GM10248 (cell line): ENCODE measurements at regions not wholly inside any gene's neighbourhood (a gene's known extent, or its start where the extent isn't known, plus 50 kb on each side); places are given as distances from the start of the nearest gene placed in this dataset.
"Not testable (repeated sequence)": the region's sequence is repeated elsewhere in the genome, so short reads cannot be mapped to it uniquely, and the experiment has no call there.

Experiments used
- CTCF ChIA-PET: fragments of 300-600 bp; sonication (Branson Sonifier 250); formaldehyde crosslinking; extraction: SDS; loops from one replicate; lab custom pipeline; 2021; ENCODE audit warnings: antibody characterized with exemption; lab: Yijun Ruan, JAX
- POLR2A ChIA-PET: fragments of 350-650 bp; sonication (Branson Sonifier 250); formaldehyde crosslinking; extraction: SDS; loops from one replicate; lab custom pipeline; 2020; ENCODE audit warnings: antibody characterized with exemption; lab: Yijun Ruan, JAX
- DNase-seq: peaks from one replicate; pipeline ENCODE4 v3.0.0; 2012; ENCODE audit errors: extremely low spot score
- TF ChIP-seq, protein P1 (sequence below): IDR thresholded peaks from 2 replicates; pipeline ENCODE4 v1.5.1; 2012; ENCODE audit warnings: mild to moderate bottlenecking, low read depth; ENCODE audit errors: extremely low read depth, missing control alignments, control extremely low read depth

DNA sequence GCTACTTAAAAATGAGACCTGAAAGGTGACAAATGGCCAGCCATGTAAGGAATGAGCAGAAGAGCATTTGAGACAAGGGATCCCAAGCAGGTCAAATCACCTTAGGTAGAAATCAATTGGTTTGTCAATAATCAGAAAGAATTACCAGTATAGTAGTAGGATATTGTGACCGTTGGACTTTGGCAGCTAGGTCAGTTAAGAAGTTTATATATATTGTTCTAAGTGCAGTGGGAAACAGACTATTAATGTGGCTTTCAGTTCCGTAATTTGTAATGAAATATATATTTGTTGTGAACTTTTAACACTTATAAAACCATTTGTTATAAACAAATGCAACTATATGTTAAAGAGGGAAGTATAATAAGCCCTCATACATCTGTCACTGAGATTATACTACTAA, 807.9 kb upstream of the SPRY2 start:
- DNase-seq = no peak
- POLR2A ChIA-PET = no interaction called here
- TF ChIP-seq, protein P1, sequence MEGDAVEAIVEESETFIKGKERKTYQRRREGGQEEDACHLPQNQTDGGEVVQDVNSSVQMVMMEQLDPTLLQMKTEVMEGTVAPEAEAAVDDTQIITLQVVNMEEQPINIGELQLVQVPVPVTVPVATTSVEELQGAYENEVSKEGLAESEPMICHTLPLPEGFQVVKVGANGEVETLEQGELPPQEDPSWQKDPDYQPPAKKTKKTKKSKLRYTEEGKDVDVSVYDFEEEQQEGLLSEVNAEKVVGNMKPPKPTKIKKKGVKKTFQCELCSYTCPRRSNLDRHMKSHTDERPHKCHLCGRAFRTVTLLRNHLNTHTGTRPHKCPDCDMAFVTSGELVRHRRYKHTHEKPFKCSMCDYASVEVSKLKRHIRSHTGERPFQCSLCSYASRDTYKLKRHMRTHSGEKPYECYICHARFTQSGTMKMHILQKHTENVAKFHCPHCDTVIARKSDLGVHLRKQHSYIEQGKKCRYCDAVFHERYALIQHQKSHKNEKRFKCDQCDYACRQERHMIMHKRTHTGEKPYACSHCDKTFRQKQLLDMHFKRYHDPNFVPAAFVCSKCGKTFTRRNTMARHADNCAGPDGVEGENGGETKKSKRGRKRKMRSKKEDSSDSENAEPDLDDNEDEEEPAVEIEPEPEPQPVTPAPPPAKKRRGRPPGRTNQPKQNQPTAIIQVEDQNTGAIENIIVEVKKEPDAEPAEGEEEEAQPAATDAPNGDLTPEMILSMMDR = no peak
- CTCF ChIA-PET = no interaction called here

DNA sequence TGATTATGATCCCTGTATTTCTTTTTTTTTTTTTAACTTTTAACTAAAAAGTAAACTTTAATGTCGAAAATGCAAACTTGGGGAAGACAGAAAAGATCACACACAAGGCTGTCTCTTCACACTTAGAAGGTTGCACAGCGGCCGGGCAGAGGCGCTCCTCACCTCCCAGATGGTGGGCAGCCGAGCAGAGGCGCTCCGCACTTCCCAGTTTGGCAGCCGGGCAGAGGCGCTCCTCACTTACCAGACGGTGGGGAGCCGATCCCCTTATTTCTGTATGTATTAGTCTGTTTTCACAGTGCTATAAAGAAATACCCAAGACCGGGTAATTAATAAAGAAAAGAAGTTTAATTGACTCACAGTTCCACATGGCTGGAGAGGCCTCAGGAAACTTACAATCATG, 805.6 kb upstream of the SPRY2 start:
- DNase-seq, CTCF ChIA-PET, POLR2A ChIA-PET: not testable (repeated sequence)

- TF ChIP-seq, protein P1 = no peak
- POLR2A ChIA-PET = no interaction called here
- DNase-seq = no peak
Measured at GRCh38 chr13:81142306-81142999, 801.5 kb upstream of the SPRY2 start.

DNA sequence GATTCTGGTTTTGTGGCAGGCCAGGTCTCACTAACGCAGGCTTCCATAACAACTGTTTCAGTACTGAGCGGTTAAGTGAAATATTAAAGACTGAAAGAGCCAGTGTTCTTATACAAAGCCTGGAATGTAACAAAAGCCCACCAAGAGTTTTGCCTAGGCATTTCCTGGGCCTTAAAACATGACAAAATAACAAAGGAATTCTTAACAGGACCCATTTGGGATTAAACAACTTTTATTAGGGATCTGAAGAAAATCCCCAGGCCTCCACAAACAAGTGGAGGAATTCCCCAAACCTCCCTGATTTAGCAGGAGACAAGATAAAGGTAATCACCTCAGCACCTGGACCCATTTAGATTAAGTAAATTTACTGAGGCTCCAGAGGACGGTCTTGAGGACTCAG, 799.7 kb upstream of the SPRY2 start:
- CTCF ChIA-PET = no interaction called here

More at GRCh38 chr13:81142306-81142999, 801.5 kb upstream of the SPRY2 start:
- CTCF ChIA-PET = no interaction called here

DNA sequence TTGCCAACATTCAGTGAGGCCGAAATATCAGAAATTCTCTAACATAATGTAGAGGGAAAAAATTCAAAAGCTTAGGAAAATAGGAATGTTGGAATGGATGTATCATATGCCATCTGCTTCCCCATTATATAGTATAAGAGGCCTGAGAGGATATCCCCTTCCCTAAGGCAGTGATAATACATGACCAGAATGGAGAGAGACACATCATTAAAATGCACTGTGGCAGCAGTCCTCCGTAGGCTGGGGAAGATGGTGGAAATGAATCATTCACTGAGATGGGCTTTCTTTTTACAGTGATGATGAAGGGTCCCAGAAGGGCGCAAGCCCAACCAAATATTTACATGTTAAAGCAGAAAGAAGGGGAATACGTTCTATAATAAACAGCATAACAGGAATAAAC, 799.1 kb upstream of the SPRY2 start:
- TF ChIP-seq, protein P1 = no peak
- ChIA-PET POLR2A (no interaction called here), CTCF (interaction anchor here (1.6 kb wide), 1 partner anchor 31 kb away, joined by 7 read pairs; no protein-coding TSS in a partner anchor)
- DNase-seq = no peak

More for the DNA sequence above, 799.7 kb upstream of the SPRY2 start:
- TF ChIP-seq, protein P1 = no peak
- DNase-seq = no peak
- POLR2A ChIA-PET = no interaction called here

DNA sequence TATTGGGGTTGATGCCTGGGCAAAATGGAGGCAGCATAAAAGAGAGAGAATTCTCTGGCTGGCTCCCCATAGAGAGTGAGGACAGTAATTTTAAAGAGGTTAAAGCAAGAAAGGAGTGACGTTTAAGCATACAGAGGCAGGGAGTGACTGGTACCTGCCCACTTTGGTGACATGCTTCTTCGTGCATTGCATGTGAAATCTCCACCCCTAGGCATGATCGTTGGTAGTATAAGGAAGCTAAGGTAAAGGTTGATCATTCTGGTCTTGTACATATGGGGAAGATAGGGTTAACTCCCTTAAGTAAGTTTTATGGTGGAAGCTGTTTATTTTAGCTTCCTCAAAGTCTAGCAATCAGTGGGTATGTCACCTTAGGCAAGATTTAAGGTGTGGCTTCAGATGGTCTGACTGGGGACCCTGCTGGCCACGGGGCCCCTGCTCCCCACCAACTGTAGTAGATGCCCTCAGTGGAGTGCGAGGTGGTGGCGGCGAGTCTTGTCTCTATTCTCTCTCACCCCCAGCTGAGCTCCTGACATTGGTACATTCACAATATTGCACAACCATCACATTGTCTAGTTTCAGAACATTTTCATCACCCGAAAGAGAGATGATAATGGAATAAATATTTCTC, 797.5 kb upstream of the SPRY2 start:
- CTCF ChIA-PET = interaction anchor here (0.8 to 1.6 kb wide), 3 partner anchors 9 to 33 kb away, joined by 3 to 7 read pairs (median 3); no protein-coding TSS in a partner anchor
- TF ChIP-seq, protein P1 = no peak
- POLR2A ChIA-PET = no interaction called here
- DNase-seq = no peak

DNA sequence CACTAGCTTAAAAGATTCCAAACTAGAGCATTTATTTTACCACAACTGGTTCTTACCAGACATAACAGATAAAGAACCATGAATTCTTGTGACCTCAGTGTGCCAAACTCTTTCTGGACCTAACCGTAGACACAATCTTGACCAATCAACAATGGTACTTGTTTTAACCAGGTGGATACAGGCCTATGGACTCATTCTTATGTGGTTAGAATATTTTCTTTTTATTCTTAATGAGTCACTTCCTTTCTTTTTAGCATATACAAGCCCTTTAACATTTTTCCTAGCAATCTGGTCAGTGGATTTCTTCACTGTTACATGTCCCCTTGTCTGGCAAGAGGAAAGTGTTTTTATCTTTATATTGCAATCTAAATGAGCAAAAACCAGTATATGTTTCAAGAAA, 792.1 kb upstream of the SPRY2 start:
- no peak for DNase-seq
- CTCF ChIA-PET = interaction anchor here (1.0 kb wide), 1 partner anchor 23 kb away, joined by 3 read pairs; no protein-coding TSS in a partner anchor
- TF ChIP-seq, protein P1 = no peak
- POLR2A ChIA-PET = no interaction called here
